ENCODE measurements at regions not wholly inside any gene's neighbourhood (a gene's known extent, or its start where the extent isn't known, plus 50 kb on each side); places are given as distances from the start of the nearest gene placed in this dataset.

- TF ChIP-seq CTCF (conservative IDR thresholded peaks at IDR 0.05) (no peak), EZH2 (IDR thresholded peaks at IDR 0.05; ENCODE audit: low read depth) (no peak)
Observed at GRCh38 chrX:10095698-10096432, 60.9 kb upstream of the CLCN4 start.

All from PC-9 (cell line).